GM18909 (cell line): ENCODE measurements at regions not wholly inside any gene's neighbourhood (a gene's known extent, or its start where the extent isn't known, plus 50 kb on each side); places are given as distances from the start of the nearest gene placed in this dataset.

Experiments used
- ATAC-seq: cut with Tn5 transposase; IDR thresholded peaks from one replicate; pipeline ENCODE4 v1.9.1; 2021; ENCODE audit warnings: mild to moderate bottlenecking; ENCODE audit not compliant: unreplicated experiment, poor library complexity

DNA sequence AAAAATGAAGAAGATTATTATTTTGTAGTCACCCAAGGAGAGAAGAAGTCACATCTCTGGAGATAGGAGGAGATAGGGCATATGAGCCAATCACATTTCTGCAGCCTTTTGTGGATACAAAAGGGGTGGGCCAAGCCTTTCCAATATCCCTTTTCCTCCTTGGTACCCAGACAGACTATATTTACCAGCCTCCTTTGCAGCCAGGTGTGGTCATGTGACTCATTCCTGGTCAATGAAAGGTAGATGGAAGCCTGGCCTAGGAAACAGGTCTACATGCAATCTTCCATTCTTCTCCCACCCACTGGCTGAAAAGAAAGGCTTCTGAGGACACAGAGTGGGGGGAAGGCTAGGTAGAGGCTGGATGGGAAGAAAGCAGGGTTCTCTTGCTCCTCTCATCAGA, 58.1 kb upstream of the ERG start:
- no peak for ATAC-seq

- ATAC-seq: no peak
Measured at GRCh38 chr21:38561205-38561604, 62.9 kb upstream of the ERG start.

- no peak for ATAC-seq
Measured at GRCh38 chr21:38561613-38562581, 63.6 kb upstream of the ERG start.

DNA sequence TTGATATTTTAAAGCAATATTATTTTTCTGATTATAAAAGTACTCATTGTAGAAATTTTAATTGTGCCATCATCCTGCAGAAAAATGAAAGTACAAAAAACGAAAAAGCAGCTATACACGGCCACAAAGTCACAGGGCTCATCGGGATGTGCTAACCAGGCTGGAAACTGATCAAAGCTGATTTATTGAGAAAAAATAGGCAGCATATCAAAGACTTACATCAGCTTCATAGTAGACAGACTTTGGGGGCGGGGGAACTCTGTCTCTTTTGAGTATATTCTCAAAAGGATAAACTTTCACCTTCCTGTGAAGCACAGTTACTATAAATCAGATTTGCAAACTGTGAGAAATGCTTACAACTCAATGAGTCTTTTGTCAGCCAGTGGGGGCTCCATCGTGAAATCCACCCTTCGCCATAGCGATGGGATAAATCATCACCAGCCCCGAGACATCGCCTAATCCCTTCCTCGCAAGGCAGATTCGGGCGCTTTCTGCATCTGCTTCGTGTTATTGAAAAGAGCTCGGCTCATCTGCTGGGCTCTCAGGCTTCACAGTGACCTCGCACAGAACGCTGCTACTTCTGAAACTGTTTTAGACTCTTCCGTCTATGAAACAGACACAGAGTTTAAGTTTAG, 69.2 kb upstream of the ERG start:
- ATAC-seq: no peak

DNA sequence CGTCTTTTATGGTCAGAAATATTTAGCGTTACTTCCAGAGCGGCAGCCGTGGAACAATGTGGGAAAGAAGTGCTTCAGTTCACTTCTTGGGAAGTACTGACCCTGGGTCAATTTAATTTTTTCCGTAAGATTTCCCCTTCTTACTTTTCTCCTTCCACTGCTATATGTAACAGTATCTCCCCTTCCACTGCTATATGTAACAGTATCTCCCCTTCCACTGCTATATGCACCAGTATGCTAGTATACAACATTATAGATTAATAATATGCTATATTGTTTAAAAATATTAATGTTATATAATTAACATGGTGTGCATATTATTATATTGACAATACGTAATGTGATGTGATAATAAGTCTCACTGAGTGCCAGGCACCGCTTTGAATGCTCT, 69.7 kb upstream of the ERG start:
- no peak for ATAC-seq

DNA sequence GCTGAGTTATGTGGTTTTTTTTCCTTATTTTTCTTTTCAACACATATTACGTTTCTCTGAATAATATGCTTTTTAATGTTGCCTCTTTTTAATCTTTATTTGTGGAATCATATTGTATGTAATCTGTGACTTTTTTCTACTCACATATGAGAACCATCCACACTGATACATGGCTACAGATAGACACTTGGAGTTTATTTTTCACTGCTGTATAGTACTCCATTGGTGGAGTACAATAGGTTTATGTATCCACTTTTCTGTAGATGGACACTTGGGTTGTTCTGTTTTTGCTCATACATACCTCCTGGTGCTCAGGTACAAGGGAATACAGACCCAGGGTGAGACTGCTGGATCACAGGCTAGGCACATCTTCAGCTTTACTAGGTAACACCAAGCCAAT, 71.5 kb upstream of the ERG start:
- ATAC-seq: no peak

DNA sequence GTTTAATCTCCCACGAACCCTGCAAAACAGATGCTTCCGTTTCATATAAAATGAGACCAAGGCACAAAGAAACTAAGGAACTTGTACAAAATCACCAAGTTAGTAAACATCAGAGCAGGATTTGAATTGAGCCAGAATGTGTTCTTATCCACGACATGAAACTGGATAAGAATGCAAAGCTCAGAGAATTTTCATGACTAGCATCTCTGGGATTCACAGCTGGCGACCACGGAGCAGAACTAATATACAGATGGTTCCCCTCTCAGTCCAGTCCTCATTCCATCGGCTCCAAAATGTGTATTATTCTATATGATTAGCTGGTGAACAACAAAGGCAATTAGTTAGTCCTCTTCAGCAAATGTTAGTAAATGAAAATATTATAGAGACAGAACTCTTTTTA, 72.3 kb upstream of the ERG start:
- ATAC-seq: no peak

DNA sequence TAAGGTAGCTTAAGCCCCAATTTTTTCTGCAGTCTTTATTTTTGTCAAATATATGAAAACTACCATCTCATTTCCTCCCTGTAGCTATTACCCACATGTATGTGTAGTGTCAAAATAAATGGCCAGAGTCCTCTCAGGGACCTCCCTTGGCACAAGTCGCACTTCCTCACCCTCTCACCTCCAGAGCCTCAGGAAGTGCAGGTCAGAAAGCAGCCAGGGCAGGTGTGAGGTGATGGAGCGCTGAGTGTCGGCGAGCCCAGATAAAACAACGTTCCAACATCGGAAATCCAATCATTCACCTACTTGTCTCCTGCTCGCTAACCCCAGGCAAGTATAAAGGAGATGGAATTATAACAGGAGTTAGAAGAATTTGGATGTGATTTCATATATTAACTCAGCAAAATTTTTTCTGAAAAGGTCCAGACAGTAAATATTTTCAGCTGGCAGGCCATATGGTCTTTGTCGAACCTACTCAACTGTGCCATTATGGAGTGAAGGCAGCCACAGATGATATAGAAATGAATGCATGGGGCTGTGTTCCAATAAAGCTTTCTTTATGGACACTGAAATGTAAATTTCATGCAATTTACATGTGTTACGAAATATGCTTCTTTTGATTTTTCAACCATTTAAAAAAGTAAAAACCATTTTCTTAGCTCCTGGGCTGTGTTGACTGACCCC, 76.8 kb upstream of the ERG start:
- no peak for ATAC-seq

DNA sequence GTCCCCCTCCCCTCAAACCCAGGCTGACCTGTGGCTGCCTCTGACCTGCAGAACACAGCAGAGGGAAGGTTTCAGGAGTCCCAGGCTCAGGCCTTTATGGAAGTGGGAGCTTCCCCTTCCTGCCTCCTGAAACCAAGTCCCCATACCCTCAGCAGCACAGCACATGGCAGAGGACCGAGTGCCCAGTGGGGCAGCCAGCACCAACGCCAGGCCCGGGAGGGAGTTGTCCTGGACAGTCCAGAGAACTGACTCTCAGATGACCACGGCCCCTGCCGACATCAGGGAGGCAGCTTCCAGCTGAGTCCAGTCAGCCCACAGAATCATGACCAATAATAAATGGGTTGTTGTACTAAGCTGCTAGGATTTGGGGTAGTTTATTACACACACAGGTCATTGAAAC, 79.6 kb upstream of the ERG start:
- ATAC-seq: no peak

DNA sequence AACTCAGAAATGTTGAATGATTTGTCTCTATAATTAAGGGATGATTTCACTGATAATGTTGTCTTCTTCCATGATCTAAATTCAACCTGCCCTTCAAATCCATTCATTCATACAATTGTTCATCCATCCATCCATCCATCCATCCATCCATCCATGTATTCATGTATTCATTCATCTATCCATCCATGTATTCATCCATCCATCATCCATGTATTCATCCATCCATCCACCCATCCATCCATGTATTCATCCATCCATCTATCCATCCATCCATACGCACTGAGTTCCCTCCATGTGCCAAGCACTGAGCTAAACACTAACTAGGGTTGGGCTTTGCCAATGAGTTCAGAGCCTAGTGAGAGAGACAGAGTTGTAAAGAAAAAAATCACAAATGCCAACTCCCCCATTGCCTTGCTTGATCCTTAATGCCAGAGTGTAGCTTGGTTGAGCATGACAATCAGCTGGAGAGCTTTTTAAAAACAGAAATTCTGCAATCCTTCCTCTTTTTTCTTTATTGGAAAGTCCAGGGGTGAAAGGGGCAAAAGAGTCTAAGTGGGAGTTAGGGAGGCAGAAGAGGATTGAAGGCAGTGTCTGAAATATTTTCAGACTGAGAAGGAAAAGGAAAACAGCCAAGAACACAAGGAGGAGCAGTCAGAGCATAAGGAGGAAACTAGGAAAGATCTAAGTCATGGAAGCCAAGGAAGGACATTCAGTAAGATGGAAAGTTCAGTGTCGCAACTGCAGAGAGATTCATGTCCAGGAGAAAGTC, 92.4 kb upstream of the ERG start:
- ATAC-seq: no peak

DNA sequence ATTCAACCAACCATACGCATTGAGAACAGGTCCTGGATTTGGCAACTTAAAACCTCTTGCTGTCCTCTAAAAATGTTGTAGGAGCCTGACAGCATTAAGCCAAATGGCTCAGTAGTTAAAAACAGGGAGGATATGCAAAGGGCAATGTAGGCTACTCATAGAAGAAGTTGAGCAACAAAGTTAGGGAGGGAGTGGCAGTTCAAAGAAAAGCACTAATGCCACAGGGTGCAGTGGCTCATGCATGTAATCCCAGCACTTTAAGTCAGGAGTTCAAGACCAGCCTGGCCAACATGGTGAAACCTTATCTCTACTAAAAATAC, 92.9 kb upstream of the ERG start:
- ATAC-seq: no peak

DNA sequence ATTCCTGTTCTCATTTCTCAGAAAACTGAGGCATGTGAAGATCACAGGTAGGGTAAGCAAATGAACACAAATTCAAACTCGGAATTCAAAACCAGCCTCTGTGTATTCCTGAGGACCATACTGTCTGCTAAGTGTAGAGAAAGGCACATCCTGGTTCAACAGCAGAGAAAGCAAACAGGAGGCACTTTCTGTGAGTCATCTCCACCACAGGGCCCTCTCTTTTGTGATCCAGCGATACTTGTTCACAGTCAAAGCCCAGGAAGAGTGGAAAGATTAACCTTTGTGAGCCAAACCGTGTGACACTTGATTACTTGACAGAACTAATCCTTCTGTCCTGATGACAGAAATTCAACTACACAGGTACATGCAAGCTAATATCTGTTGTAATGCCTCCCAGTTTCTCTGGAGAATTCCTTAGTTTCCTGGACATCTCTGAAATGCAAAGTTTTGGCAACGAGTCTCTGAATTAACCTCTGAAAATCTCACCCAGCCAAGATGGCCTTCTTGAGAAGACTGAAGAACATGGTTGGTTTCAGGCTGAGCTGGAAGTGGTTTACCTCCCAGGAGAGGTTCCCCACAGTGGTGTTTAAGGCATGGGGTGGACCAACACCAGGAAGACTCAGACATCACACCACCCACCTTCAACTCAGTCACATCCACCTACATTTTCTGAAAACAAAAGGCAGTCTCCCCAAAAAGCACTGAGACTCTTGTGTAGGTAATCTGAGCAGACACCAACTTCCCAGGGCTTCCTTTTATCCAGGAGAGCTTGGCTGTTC, 98.2 kb upstream of the ERG start:
- no peak for ATAC-seq

GRCh38 chr21:38597421-38597820, 99.1 kb upstream of the ERG start:
- ATAC-seq: no peak

- ATAC-seq: no peak
Measured at GRCh38 chr21:38598413-38598812, 100.1 kb upstream of the ERG start.

DNA sequence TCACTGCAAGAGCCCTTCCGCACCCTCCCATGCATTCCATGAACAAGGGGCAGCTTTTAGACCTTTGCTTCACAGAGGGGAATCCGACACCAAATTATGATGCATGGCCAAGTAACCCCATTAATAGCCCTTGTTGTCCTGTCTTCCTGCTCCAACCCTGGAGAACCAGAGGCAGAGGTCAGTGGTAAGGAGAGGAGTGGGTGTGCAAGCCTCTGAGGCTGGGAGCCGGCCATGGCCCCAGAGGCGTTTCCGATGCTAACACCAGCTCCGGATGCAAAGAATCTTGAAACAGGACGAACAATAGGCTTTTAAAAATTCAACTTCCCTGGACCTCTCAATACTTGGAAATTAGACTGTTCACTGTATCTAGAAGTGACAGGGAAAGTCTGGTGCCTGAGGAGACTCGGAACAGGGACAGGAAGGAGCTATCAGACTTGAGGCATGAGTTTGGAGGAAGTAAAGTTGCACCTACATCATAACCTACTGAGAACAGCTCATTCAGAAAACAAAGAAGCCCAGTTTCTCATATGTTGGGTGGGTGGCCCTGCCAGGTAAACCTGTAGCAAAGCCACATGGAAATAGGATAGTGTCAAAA, 101.2 kb upstream of the ERG start:
- ATAC-seq: no peak

DNA sequence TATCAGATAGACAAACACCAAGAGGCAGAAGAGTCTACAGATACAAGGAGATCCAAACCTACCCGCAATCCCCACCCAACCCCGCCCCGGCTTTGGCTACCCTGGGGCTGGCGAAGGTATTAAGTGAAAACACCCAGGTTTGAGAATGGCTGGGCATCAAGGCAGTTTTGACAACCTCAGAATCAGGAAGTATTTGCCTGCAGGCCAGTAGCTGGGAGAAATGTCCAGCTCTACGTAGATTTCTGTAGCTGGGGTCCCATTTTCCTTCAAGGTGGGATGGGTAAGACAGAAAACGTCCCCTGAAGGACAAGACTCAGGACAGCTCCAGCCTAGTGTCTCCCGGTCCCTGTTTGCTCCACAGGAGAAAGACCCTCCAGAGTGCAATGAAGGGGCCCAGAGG, 101.8 kb upstream of the ERG start:
- ATAC-seq: no peak

GRCh38 chr21:38605236-38605635, 107.0 kb upstream of the ERG start:
- ATAC-seq: no peak

GRCh38 chr21:38609580-38609979, 111.3 kb upstream of the ERG start:
- no peak for ATAC-seq

DNA sequence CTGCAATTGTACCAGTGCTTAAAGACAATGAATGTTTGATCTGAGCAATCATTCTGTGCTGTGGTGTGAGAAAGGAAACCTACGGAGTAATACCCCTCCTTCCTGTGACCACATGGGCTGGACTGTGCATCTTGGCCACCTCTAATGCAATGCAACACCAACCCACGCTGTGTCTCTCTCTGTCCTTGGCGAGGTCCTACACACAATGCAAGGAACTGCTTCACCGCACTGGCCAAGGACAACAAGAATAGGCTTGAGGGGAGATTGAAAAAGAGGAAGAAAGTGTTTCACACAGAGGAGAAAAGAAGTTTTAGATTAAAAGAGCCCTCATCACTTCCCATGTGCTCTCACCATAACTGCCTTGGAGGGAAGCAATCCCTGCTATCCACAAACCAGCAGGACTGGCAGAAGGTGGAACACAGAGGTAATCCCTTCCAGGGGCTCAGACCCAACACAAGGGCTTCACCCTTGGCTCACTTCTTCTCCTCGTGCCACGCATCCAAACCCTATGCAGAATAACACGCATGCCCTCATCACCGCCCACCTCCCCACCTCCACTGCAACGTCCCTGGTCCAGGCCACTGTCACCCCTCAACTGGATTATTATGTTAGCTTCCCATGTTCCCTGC, 112.5 kb upstream of the ERG start:
- ATAC-seq: no peak
